ENCODE measurements at regions not wholly inside any gene's neighbourhood (a gene's known extent, or its start where the extent isn't known, plus 50 kb on each side); places are given as distances from the start of the nearest gene placed in this dataset.
"Not testable (repeated sequence)": the region's sequence is repeated elsewhere in the genome, so short reads cannot be mapped to it uniquely, and the experiment has no call there.

DNA sequence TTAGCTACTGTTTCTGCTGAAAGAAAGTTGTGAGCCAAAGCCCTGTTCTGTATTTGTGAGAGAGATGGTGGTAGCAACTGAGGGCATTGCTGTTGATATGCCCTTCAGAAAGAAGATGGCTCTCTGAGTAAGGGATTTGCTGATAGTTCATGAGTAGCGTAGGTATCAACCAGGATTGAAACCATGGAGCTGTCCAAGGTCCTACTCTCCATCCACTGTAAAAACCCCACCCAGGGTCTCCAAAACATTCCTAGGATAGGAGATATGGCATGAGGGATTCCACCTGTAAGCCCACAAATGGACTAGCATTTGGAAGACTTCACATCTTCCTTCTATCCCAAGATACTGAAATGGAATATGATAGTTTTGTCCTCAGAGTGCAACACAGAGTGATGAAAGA, 277.1 kb upstream of the PRKX start:
- DNase-seq (ENCODE audit: low read depth, low spot score): no peak
- H3K4me3 ChIP-seq (ENCODE audit: low read depth, low read length): no peak overlapping the region
- ChIA-PET POLR2A (no interaction called here), CTCF (no interaction called here)
- TF ChIP-seq, protein P1, sequence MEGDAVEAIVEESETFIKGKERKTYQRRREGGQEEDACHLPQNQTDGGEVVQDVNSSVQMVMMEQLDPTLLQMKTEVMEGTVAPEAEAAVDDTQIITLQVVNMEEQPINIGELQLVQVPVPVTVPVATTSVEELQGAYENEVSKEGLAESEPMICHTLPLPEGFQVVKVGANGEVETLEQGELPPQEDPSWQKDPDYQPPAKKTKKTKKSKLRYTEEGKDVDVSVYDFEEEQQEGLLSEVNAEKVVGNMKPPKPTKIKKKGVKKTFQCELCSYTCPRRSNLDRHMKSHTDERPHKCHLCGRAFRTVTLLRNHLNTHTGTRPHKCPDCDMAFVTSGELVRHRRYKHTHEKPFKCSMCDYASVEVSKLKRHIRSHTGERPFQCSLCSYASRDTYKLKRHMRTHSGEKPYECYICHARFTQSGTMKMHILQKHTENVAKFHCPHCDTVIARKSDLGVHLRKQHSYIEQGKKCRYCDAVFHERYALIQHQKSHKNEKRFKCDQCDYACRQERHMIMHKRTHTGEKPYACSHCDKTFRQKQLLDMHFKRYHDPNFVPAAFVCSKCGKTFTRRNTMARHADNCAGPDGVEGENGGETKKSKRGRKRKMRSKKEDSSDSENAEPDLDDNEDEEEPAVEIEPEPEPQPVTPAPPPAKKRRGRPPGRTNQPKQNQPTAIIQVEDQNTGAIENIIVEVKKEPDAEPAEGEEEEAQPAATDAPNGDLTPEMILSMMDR (IDR thresholded peaks at IDR 0.05; ENCODE audit: insufficient read depth, low read length, missing control alignments): no peak

DNA sequence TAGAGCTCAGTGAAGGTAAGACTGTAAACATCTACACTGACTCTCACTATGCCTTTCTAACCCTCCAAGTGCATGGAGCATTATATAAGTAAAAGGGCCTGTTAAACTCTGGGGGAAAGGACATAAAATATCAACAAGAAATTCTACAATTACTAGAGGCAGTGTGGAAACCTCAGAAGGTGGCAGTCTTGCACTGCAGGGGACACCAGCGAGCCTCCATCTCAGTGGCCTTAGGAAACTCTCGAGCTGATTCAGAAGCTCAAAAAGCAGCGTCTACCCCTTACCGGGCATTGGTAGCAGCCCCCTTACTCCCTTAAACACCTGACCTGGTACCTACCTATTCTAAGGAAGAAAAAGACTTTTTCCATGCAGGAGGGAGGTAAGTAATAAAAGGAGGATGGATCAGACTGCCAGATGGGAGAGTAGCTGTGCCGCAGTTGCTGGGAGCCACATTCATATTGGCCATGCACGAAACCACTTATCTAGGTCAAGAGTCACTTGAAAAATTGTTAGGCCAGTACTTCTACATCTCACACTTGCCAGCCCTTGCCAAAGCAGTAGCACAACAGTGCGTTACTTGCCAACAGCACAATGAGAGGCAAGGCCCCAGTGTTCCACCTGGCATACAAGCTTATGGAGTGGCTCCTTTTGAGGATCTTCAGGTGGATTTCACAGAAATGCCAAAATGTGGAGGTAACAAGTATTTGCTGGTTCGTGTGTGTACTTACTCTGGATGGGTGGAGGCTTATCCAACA, 258.8 kb upstream of the PRKX start:
- POLR2A ChIA-PET; H3K4me3 ChIP-seq (ENCODE audit: low read depth, low read length); DNase-seq (ENCODE audit: low read depth, low spot score); CTCF ChIA-PET: not testable (repeated sequence)

DNA sequence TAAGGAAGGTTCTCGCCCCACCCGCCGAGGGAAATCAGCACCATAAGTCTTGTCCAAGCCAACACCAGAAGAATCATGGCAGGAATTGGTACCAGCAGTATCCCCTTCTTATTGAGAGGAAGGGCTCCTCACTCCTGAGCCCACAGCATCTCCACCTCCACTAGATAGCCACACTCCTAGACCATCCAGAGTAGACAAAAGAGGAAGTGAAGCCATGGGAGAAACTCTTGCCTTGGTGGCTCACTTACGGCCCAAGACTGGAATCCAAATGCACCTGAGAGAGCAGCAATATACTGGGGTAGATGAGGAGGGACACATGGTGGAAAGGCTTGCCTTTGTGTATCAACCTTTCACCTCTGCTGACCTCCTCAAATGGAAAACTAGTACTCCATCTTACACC, 255.3 kb upstream of the PRKX start:
- ChIA-PET POLR2A (no interaction called here), CTCF (no interaction called here)
- TF ChIP-seq, protein P1 (IDR thresholded peaks at IDR 0.05; ENCODE audit: insufficient read depth, low read length, missing control alignments): no peak
- no peak overlapping the region for H3K4me3 ChIP-seq (ENCODE audit: low read depth, low read length)
- DNase-seq (ENCODE audit: low read depth, low spot score): no peak

DNA sequence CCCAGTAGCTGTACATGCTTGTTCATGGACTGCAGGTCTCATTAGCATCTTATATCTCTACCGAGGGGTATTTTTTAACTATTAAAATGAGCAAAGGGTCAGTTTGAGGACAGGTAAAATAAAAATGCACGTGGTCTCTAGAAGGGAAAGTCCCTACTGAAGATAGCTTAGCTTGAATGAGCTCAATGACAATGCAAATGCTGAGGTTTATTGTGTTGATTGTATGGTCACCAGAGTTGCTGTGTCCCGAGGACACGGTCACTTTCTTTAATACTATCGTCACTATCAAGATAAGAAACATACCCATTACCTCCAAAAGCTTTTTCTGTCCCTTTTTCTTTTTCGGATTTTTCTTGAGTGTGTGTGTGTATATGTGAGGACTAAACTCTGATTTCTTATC, 250.5 kb upstream of the PRKX start:
- ChIA-PET CTCF (interaction anchor here (0.9 to 3.0 kb wide), 2 partner anchors 22 to 1913 kb away, joined by 3 to 12 read pairs; no protein-coding TSS in a partner anchor), POLR2A (no interaction called here)
- TF ChIP-seq, protein P1 (IDR thresholded peaks at IDR 0.05; ENCODE audit: insufficient read depth, low read length, missing control alignments): no peak
- H3K4me3 ChIP-seq (ENCODE audit: low read depth, low read length): no peak overlapping the region
- DNase-seq (ENCODE audit: low read depth, low spot score): no peak

DNA sequence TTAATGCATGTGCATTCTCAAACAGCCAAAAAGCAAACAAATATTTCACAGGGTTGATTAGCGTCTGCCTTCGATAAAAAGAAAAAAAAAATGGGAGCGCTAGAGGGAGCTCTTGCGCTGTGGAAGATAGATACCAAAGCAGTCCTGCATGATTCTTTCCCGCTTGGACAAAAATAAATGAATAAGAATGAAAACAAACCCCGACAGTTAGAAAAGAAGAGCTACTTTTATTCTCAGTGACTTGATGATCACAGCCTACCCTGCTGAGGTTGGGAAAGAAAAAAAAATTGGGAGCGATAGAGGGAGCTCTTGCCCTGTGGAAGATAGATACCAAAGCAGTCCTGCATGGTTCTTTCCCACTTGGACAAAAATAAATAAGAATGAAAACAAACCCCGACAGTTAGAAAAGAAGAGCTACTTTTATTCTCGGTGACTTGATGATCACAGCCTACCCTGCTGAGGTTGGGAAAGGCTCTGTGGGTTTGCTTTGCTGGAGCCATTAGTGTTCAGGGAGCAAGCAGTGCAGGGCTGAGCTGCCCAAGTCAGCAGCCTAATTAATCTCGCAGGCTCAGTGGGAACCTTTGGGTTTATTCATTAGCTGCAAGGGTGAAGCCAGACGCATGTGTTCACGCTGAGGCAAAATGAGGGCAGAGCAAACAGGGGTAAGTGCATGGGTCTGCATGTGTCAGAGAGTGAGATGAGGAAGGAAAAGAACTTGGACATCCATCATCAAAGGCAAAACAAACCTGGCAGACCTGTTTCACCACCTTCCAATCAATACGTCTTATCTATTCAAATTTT, 249.3 kb upstream of the PRKX start:
- H3K4me3 ChIP-seq (ENCODE audit: low read depth, low read length): no peak overlapping the region
- POLR2A ChIA-PET: no interaction called here
- CTCF ChIA-PET: interaction anchor here (0.6 to 3.0 kb wide), 8 partner anchors 9 to 1914 kb away, joined by 3 to 12 read pairs (median 3); no protein-coding TSS in a partner anchor
- TF ChIP-seq, protein P1 (IDR thresholded peaks at IDR 0.05; ENCODE audit: insufficient read depth, low read length, missing control alignments): peak; percentile 3
- no peak for DNase-seq (ENCODE audit: low read depth, low spot score)

DNA sequence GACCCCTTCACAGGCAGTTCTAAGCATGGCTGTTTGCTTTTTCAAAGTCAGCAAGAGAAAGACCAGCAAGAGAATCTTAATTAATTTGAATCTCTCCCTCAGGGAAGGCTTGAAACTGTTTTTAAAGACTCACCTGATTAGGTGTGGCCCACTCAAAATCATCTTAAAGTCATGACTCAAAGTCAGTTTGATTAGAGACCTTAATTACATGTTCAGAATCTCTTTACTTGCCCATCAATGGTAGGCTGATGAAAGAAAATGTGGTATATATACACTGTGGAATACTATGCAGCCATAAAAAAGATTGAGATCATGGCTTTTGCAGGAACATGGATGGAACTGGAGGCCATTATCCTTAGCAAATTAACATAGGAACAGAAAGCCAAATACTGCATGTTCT, 247.5 kb upstream of the PRKX start:
- TF ChIP-seq, protein P1 (IDR thresholded peaks at IDR 0.05; ENCODE audit: insufficient read depth, low read length, missing control alignments): no peak
- ChIA-PET CTCF (no interaction called here), POLR2A (no interaction called here)
- no peak for DNase-seq (ENCODE audit: low read depth, low spot score)
- H3K4me3 ChIP-seq (ENCODE audit: low read depth, low read length): no peak overlapping the region

Measured in AG04449 (cell line).